T-cell (primary cell): ENCODE measurements at regions not wholly inside any gene's neighbourhood (a gene's known extent, or its start where the extent isn't known, plus 50 kb on each side); places are given as distances from the start of the nearest gene placed in this dataset.

Source experiments
- ATAC-seq, 4 experiments: fragments of 200-7000 bp in 3 of 4; fragments of 150-1000 bp in 1 of 4; cut with Tn5 transposase; replicated peaks in 1 of 4; 1 replicate in 3 of 4; 2 replicates in 1 of 4; pipeline ENCODE4 v1.10.0; 2021; ENCODE audit warnings: moderate library complexity in 3 of 4, mild to moderate bottlenecking in 2 of 4, moderate number of reproducible peaks in 1 of 4
- CTCF ChIA-PET, 2 donors: fragments of 300-600 bp; sonication (Branson Sonifier 250); formaldehyde crosslinking; loops; one replicate each; lab custom pipeline; 2022; ENCODE audit warnings: antibody characterized with exemption in 2 of 2; lab: Charles Lee
- POLR2A ChIA-PET, 2 donors: fragments of 300-600 bp; sonication (Branson Sonifier 250); formaldehyde crosslinking; loops; one replicate each; lab custom pipeline; 2022; ENCODE audit warnings: antibody characterized with exemption in 2 of 2; lab: Charles Lee
- DNase-seq, 35 experiments: peaks; one replicate each; pipeline versions ENCODE4 v3.0.0 to v3.0.0-alpha.2; 2013 to 2023
- H3K27ac ChIP-seq: one replicate; pipeline ENCODE4 v1.5.1; 2013; ENCODE audit warnings: low read length
- H3K27me3 ChIP-seq, 2 experiments: replicated peaks in 1 of 2; 1 replicate in 1 of 2; 2 replicates in 1 of 2; pipeline versions ENCODE4 v1.6.1 to v1.7.0; 2013; ENCODE audit warnings: low read length in 1 of 2, mixed read lengths in 1 of 2; ENCODE audit not compliant: control insufficient read depth in 2 of 2, insufficient read depth in 2 of 2; ENCODE audit errors: extremely low read depth in 1 of 2
- H3K36me3 ChIP-seq, 2 donors: 1 replicate in 1 of 2; 2 replicates in 1 of 2; pipeline versions ENCODE4 v1.6.1 to v1.7.0; 2013; ENCODE audit warnings: low read length in 1 of 2; ENCODE audit not compliant: control insufficient read depth in 2 of 2, insufficient read depth in 1 of 2; ENCODE audit errors: extremely low read depth in 1 of 2
- H3K4me1 ChIP-seq, 2 experiments: 1 replicate in 1 of 2; 2 replicates in 1 of 2; pipeline versions ENCODE4 v1.6.1 to v1.7.0; 2013; ENCODE audit warnings: low read length in 2 of 2, mixed read lengths in 1 of 2; ENCODE audit not compliant: insufficient read depth in 2 of 2, control insufficient read depth in 1 of 2; ENCODE audit errors: extremely low read depth in 1 of 2
- H3K4me3 ChIP-seq, 2 donors: 1 replicate in 1 of 2; 2 replicates in 1 of 2; pipeline versions ENCODE4 v1.5.1 to v1.7.0; 2013; ENCODE audit warnings: mild to moderate bottlenecking in 2 of 2, low read length in 1 of 2, moderate library complexity in 1 of 2; ENCODE audit not compliant: control insufficient read depth in 1 of 2; ENCODE audit errors: extremely low read depth in 1 of 2
- H3K9me3 ChIP-seq: 2 replicates; pipeline ENCODE4 v1.7.0; 2013
- H3K27ac Mint-ChIP-seq, 2 donors: one replicate each; pipeline ENCODE4 v1.8.0; 2020 to 2021; ENCODE audit warnings: mild to moderate bottlenecking in 2 of 2, mixed read lengths in 2 of 2
- H3K27me3 Mint-ChIP-seq, 2 donors: one replicate each; pipeline ENCODE4 v1.8.0; 2021 to 2022; ENCODE audit warnings: mixed read lengths in 2 of 2
- H3K36me3 Mint-ChIP-seq: one replicate; pipeline ENCODE4 v1.8.0; 2021; ENCODE audit warnings: mixed read lengths
- H3K4me1 Mint-ChIP-seq, 3 donors: one replicate each; pipeline ENCODE4 v1.8.0; 2020 to 2022; ENCODE audit warnings: mixed read lengths in 3 of 3, mild to moderate bottlenecking in 1 of 3
- H3K4me3 Mint-ChIP-seq, 3 donors: one replicate each; pipeline ENCODE4 v1.8.0; 2020 to 2022; ENCODE audit warnings: mild to moderate bottlenecking in 3 of 3, mixed read lengths in 3 of 3, moderate library complexity in 3 of 3
- H3K9me3 Mint-ChIP-seq, 3 donors: one replicate each; pipeline ENCODE4 v1.8.0; 2020 to 2022; ENCODE audit warnings: mixed read lengths in 3 of 3
- WGBS: methylation state at CpG from one replicate; pipeline ENCODE4 v1.1.5; 2013; ENCODE audit warnings: missing lambda C conversion rate; ENCODE audit not compliant: insufficient coverage; 5-methylcytosine and 5-hydroxymethylcytosine counted together

DNA sequence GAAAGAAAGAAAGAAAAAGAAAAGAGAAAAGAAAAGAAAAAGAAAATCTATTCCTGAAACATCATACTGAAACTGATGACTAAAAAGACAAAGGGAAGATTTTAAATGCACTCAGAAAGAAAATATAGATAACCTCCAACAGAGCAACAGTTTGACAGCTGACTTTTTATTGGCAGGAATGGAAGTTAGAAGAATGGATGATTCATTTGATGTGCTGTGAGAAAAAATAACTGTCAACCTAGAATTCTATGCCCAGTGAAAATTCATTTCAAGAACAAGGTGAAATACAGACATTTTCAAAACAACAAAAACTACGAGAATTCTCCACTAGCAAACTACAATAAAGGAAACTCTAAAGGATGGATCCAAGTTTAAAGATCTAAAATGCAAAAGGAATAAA is 50.5 kb upstream of the HSPA12A start:
- ChIA-PET CTCF (interaction anchor here (0.6 to 2.9 kb wide), 4 partner anchors 197 to 1976 kb away, joined by 4 to 14 read pairs (median 6); no protein-coding TSS in a partner anchor), POLR2A (no interaction called here)
- H3K9me3 Mint-ChIP-seq: no peaks in the 10 kb centered on the region
- H3K36me3 Mint-ChIP-seq: no peaks in the 10 kb centered on the region
- Histone ChIP-seq H3K4me1 (peaks cover 0 to 4% of the 10 kb centered on the region in 2 experiments), H3K9me3 (no peaks in the 10 kb centered on the region), H3K36me3 (no peaks in the 10 kb centered on the region), H3K27ac (no peak overlapping the region), H3K27me3 (peaks cover 0 to 41% of the 10 kb centered on the region in 2 experiments), H3K4me3 (no peak overlapping the region)
- no peak overlapping the region for H3K4me3 Mint-ChIP-seq
- DNase-seq (no peak), ATAC-seq (no peak)
- H3K27me3 Mint-ChIP-seq: peaks cover 30 to 36% of the 10 kb centered on the region in 2 donors
- no CpG with 5 or more reads among the region's 1 CpG for WGBS
- H3K27ac Mint-ChIP-seq: no peak overlapping the region
- peaks cover 6 to 8% (median 6%) of the 10 kb centered on the region in 3 donors for H3K4me1 Mint-ChIP-seq

- Mint-ChIP-seq H3K4me1 (no peaks in the 10 kb centered on the region), H3K9me3 (no peaks in the 10 kb centered on the region), H3K27me3 (peaks cover 23 to 26% of the 10 kb centered on the region in 2 donors), H3K27ac (no peak overlapping the region), H3K36me3 (no peaks in the 10 kb centered on the region), H3K4me3 (no peak overlapping the region)
- ATAC-seq: no peak
- Histone ChIP-seq H3K9me3 (no peaks in the 10 kb centered on the region), H3K4me1 (no peaks in the 10 kb centered on the region), H3K27me3 (peaks cover 0 to 43% of the 10 kb centered on the region in 2 experiments), H3K36me3 (no peaks in the 10 kb centered on the region), H3K4me3 (no peak overlapping the region), H3K27ac (no peak overlapping the region)
- no peak for DNase-seq
- ChIA-PET CTCF (interaction anchor here (0.6 to 5.5 kb wide), 12 partner anchors 8 to 387 kb away, joined by 3 to 108 read pairs (median 4); no protein-coding TSS in a partner anchor), POLR2A (no interaction called here)
- 53% methylated on average over 4 of the region's 5 CpGs for WGBS
Observed at GRCh38 chr10:116796469-116796868, 52.8 kb upstream of the ENO4 start.

DNA sequence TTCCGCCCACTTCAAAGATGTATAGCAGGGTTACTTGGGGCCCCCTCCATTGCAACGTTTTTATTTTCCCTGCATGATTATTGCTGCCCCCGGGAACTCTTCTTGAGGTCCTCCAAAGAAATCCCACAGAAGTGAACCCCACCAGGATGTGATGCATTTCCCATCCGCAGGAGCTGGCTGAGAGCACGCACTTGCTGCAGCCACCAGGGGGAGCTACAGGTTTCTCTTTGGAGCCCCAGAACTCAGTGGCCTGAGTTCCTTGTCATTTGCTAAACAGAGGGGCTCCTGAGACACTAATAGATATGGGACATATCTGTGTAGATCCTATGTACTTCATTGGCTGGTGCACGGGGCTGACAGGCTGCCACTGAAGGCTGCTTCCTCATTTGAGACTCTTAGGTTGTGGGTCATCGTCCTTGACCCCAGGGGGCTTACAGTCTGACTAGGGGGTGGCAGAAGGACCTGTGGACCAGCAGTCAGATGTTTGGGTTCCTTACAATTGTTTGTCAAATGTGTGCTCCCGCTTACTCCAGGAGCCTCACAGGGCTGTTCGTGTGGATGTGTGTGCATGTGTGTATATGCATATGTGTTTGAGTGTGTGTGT is 52.3 kb upstream of the ENO4 start:
- Mint-ChIP-seq H3K4me3 (no peak overlapping the region), H3K27me3 (peaks cover 19 to 26% of the 10 kb centered on the region in 2 donors), H3K4me1 (no peaks in the 10 kb centered on the region), H3K36me3 (no peaks in the 10 kb centered on the region), H3K27ac (no peak overlapping the region), H3K9me3 (no peaks in the 10 kb centered on the region)
- ChIA-PET CTCF (interaction anchor here (0.5 to 5.5 kb wide), 12 partner anchors 9 to 386 kb away, joined by 3 to 108 read pairs (median 4); no protein-coding TSS in a partner anchor), POLR2A (no interaction called here)
- Histone ChIP-seq H3K27ac (no peak overlapping the region), H3K9me3 (no peaks in the 10 kb centered on the region), H3K36me3 (no peaks in the 10 kb centered on the region), H3K4me1 (no peaks in the 10 kb centered on the region), H3K4me3 (no peak overlapping the region), H3K27me3 (peaks cover 0 to 44% of the 10 kb centered on the region in 2 experiments)
- 44% methylated on average over 5 of the region's 9 CpGs for WGBS
- peak; percentile 52 to 72 (median 68) for ATAC-seq
- peak; percentile 12 to 77 (median 54) for DNase-seq

- CTCF ChIA-PET: interaction anchor here (0.6 to 5.5 kb wide), 3 partner anchors 65 to 388 kb away, joined by 3 to 108 read pairs (median 4); no protein-coding TSS in a partner anchor
Observed at GRCh38 chr10:116798859-116799258, 50.4 kb upstream of the ENO4 start.

More at GRCh38 chr10:116798859-116799258, 50.4 kb upstream of the ENO4 start:
- Mint-ChIP-seq H3K27ac (no peak overlapping the region), H3K4me3 (no peak overlapping the region), H3K36me3 (no peaks in the 10 kb centered on the region), H3K9me3 (no peaks in the 10 kb centered on the region), H3K4me1 (no peaks in the 10 kb centered on the region), H3K27me3 (peaks cover 21 to 23% of the 10 kb centered on the region in 2 donors)
- Histone ChIP-seq H3K4me3 (no peak overlapping the region), H3K27me3 (peaks cover 0 to 39% of the 10 kb centered on the region in 2 experiments), H3K9me3 (no peaks in the 10 kb centered on the region), H3K4me1 (no peaks in the 10 kb centered on the region), H3K36me3 (no peaks in the 10 kb centered on the region), H3K27ac (no peak overlapping the region)
- 87% methylated on average over 6 of the region's 6 CpGs for WGBS
- POLR2A ChIA-PET: no interaction called here
- no peak for ATAC-seq
- no peak for DNase-seq
